K562 (cell line): ENCODE measurements at regions not wholly inside any gene's neighbourhood (a gene's known extent, or its start where the extent isn't known, plus 50 kb on each side); places are given as distances from the start of the nearest gene placed in this dataset.

Experiments used
- ARID4B ChIP-seq: sonication (generic); formaldehyde crosslinking; IDR thresholded peaks from 2 replicates; pipeline ENCODE4 v1.8.0; 2022; ENCODE audit warnings: mild to moderate bottlenecking, missing genetic modification reagents
- CBX1 ChIP-seq: sonication (generic); IDR thresholded peaks from 2 replicates; pipeline ENCODE4 v1.6.1; 2016; ENCODE audit warnings: antibody characterized with exemption, low read depth, mild to moderate bottlenecking
- CHD1 ChIP-seq: fragments of 200-600 bp; sonication (generic); IDR thresholded peaks from one replicate; pipeline ENCODE4 v1.6.1; 2012; ENCODE audit warnings: mild to moderate bottlenecking, moderate library complexity, low read length, inconsistent platforms
- DACH1 ChIP-seq: fragments of 450-650 bp; IDR thresholded peaks from 2 replicates; pipeline ENCODE4 v1.6.1; 2018; ENCODE audit not compliant: partially characterized antibody
- E2F1 ChIP-seq: sonication (generic); formaldehyde crosslinking; IDR thresholded peaks from 2 replicates; pipeline ENCODE4 v1.8.1; 2023; ENCODE audit warnings: mild to moderate bottlenecking, missing genetic modification reagents, moderate library complexity
- ELF2 ChIP-seq: fragments of 250-450 bp; sonication (Bioruptor Pico); IDR thresholded peaks from 2 replicates; pipeline ENCODE4 v1.5.0; 2021; ENCODE audit warnings: mild to moderate bottlenecking
- GATAD2A ChIP-seq: fragments of 450-650 bp; IDR thresholded peaks from 2 replicates; pipeline ENCODE4 v1.6.1; 2017
- HMG20A ChIP-seq: fragments of 450-650 bp; formaldehyde crosslinking; conservative IDR thresholded peaks from 2 replicates; pipeline ENCODE4 v1.4.0; 2020; ENCODE audit warnings: mild to moderate bottlenecking, mixed read lengths
- HNRNPL ChIP-seq: fragments of 200-400 bp; formaldehyde crosslinking; IDR thresholded peaks from 2 replicates; pipeline ENCODE4 v1.6.1; 2017; ENCODE audit warnings: low read depth, mild to moderate bottlenecking, low read length
- ID3 ChIP-seq, 2 experiments: fragments of 250-450 bp in 1 of 2; fragments of 450-650 bp in 1 of 2; sonication (Bioruptor Pico) in 1 of 2; IDR thresholded peaks; 2 replicates each; pipeline versions ENCODE4 v1.6.1 to v1.8.0; 2016 to 2021; ENCODE audit warnings: mild to moderate bottlenecking in 2 of 2, moderate library complexity in 2 of 2, missing compliant biosample characterization in 1 of 2, missing genetic modification characterization in 1 of 2
- IFI16 ChIP-seq: fragments of 250-450 bp; sonication (Bioruptor Pico); IDR thresholded peaks from 2 replicates; pipeline ENCODE4 v2.1.2; 2022; ENCODE audit warnings: mild to moderate bottlenecking, inconsistent platforms
- LARP7 ChIP-seq: fragments of 450-650 bp; IDR thresholded peaks from 2 replicates; pipeline ENCODE4 v1.6.1; 2016
- NCOR1 ChIP-seq: fragments of 450-650 bp; IDR thresholded peaks from 2 replicates; pipeline ENCODE4 v1.6.1; 2016; ENCODE audit warnings: mild to moderate bottlenecking, moderate library complexity
- PHTF2 ChIP-seq: fragments of 250-450 bp; sonication (Bioruptor Pico); IDR thresholded peaks from 2 replicates; pipeline ENCODE4 v1.5.0; 2021; ENCODE audit warnings: mild to moderate bottlenecking
- POLR2AphosphoS5 ChIP-seq: IDR thresholded peaks from 2 replicates; pipeline ENCODE4 v1.6.1; 2011; ENCODE audit warnings: mild to moderate bottlenecking, low read depth, low read length, moderate library complexity; ENCODE audit not compliant: control insufficient read depth, insufficient read depth
- PRPF4 ChIP-seq: fragments of 200-400 bp; formaldehyde crosslinking; IDR thresholded peaks from one replicate; pipeline ENCODE4 v1.6.1; 2017; ENCODE audit warnings: low read length, low read depth, mild to moderate bottlenecking; ENCODE audit not compliant: insufficient read depth, poor library complexity, severe bottlenecking
- RBM17 ChIP-seq: fragments of 200-400 bp; formaldehyde crosslinking; IDR thresholded peaks from 2 replicates; pipeline ENCODE4 v1.6.1; 2017; ENCODE audit warnings: low read depth, mild to moderate bottlenecking, low read length, borderline replicate concordance
- RNF2 ChIP-seq: sonication (generic); IDR thresholded peaks from 2 replicates; pipeline ENCODE4 v1.6.1; 2016
- SIN3B ChIP-seq: fragments of 450-650 bp; IDR thresholded peaks from 2 replicates; pipeline ENCODE4 v1.6.1; 2017; ENCODE audit warnings: low read depth, mild to moderate bottlenecking, moderate library complexity
- SNIP1 ChIP-seq: fragments of 450-650 bp; IDR thresholded peaks from 2 replicates; pipeline ENCODE4 v1.7.1; 2017; ENCODE audit warnings: low read depth, mild to moderate bottlenecking
- SP1 ChIP-seq: sonication (generic); formaldehyde crosslinking; IDR thresholded peaks from 2 replicates; pipeline ENCODE4 v1.8.1; 2022; ENCODE audit warnings: mild to moderate bottlenecking, missing genetic modification reagents
- SP2 ChIP-seq: IDR thresholded peaks from 2 replicates; pipeline ENCODE4 v1.6.1; 2011; ENCODE audit warnings: mild to moderate bottlenecking, low read depth, low read length, moderate library complexity; ENCODE audit not compliant: poor library complexity, severe bottlenecking; ENCODE audit errors: extremely low read depth
- SUPT5H ChIP-seq: fragments of 450-650 bp; IDR thresholded peaks from 2 replicates; pipeline ENCODE4 v1.6.1; 2016
- ZKSCAN8 ChIP-seq: fragments of 200-800 bp; sonication (Bioruptor generic); IDR thresholded peaks from 2 replicates; pipeline ENCODE4 v1.6.1; 2016; ENCODE audit warnings: missing genetic modification characterization, missing compliant biosample characterization
- ZNF184 ChIP-seq: sonication (generic); formaldehyde crosslinking; IDR thresholded peaks from 2 replicates; pipeline ENCODE4 v1.5.0; 2020; ENCODE audit warnings: missing genetic modification reagents
- ZNF431 ChIP-seq: sonication (generic); formaldehyde crosslinking; IDR thresholded peaks from 2 replicates; pipeline ENCODE4 v1.8.0; 2022; ENCODE audit warnings: mild to moderate bottlenecking, missing genetic modification reagents
- ZNF76 ChIP-seq: fragments of 250-450 bp; sonication (Bioruptor Pico); IDR thresholded peaks from 2 replicates; pipeline ENCODE4 v1.4.0; 2020; ENCODE audit warnings: mild to moderate bottlenecking, moderate library complexity, borderline replicate concordance

GRCh38 chr22:20639750-20640149 lies 132.3 kb downstream of the MED15 start (continued):
- TF ChIP-seq SP1 (CRISPR knock-in tag) (peak; percentile 45; the same call in 1 of the 2 replicates), HNRNPL (no peak), LARP7 (no peak), PRPF4 (no peak), ZNF184 (CRISPR knock-in tag) (no peak), CBX1 (peak; percentile 86; the same call in 1 of the 2 replicates), RNF2 (no peak), ARID4B (CRISPR knock-in tag) (no peak), SNIP1 (no peak), E2F1 (CRISPR knock-in tag) (no peak; the same call in 1 of the 2 replicates), CHD1 (no peak), ELF2 (CRISPR knock-in tag) (no peak), SIN3B (no peak), RBM17 (no peak), ZKSCAN8 (CRISPR knock-in tag) (no peak), SUPT5H (no peak), HMG20A (no peak), POLR2AphosphoS5 (no peak), IFI16 (no peak), NCOR1 (no peak), GATAD2A (no peak), ZNF431 (CRISPR knock-in tag) (no peak), ID3 (CRISPR knock-in tag; IDR thresholded peaks at IDR 0.05) (no peak), ID3 (tag; IDR thresholded peaks at IDR 0.05) (0 out of 2 replicates have a peak, but pooled peaks have one; percentile 52), PHTF2 (no peak), DACH1 (no peak), ZNF76 (CRISPR knock-in tag) (0 out of 2 replicates have a peak, but pooled peaks have one; percentile 28), SP2 (no peak)
